SH-SY5Y (cell line): ENCODE measurements at regions not wholly inside any gene's neighbourhood (a gene's known extent, or its start where the extent isn't known, plus 50 kb on each side); places are given as distances from the start of the nearest gene placed in this dataset.

ENCODE experiments used
- GATA2 ChIP-seq: IDR thresholded peaks from 2 replicates; pipeline ENCODE4 v1.6.1; 2011; ENCODE audit warnings: mild to moderate bottlenecking, low read depth, low read length
- GATA3 ChIP-seq: IDR thresholded peaks from 2 replicates; pipeline ENCODE4 v1.6.1; 2011; ENCODE audit warnings: low read depth, mild to moderate bottlenecking, low read length, moderate library complexity

DNA sequence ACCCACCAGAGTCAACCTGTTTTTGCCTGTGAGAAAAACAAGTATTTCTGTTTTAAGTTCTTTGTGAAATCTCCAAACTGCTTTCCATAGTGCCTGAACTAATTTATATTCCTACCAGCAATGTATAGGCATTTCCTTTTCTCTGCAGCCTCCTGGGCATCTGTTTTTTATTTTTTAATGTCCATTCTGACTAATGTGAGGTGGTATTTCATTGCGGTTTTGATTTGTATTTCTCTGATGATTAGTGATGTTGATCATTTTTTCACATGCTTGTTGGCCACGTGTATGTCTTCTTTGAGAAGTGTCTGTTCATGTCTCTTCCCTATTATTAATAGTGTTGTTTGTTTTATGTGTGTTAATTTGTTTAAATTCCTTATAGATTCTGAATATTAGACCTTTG lies 820.5 kb downstream of the MCTP2 start:
- TF ChIP-seq GATA2 (no peak), GATA3 (no peak)
